ENCODE measurements at regions not wholly inside any gene's neighbourhood (a gene's known extent, or its start where the extent isn't known, plus 50 kb on each side); places are given as distances from the start of the nearest gene placed in this dataset.

DNA sequence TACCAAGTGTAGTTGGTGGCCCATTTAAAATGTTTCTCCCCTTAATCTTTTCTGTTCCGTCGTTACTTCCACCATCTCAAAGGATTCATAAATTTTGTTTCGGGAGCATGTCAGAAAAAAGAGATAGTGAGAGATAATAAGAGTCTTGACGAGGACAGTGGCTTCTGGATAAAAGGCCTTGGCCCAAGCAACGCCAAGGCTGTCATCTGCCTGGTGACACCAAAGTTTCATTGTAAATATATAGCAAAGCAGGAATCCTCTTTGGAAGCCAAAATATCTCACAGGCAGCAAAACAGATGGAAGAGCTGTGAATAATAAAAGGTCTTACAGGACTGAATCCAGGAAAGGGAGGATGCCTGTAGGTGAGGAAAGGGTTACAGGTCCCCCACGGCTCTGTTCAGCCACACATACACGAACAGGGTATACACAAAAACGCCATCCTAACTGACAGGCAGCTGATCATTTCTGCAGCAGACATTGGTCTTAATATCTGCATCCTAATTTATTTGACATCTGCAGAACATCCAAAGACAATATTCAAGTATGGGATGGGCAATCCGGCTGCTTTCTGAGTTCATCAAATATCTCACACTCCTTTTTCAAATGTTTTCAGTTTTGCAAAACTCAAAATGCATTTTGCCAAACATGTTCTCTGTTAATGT, 382.8 kb downstream of the OSR1 start:
- CTCF ChIA-PET (ENCODE audit: low intra/inter-chr PET ratio, low total read pairs): no interaction called here
- Histone ChIP-seq H2AFZ (ENCODE audit: low read length) (no peak overlapping the region), H4K20me1 (ENCODE audit: insufficient read depth, low read length) (no peaks in the 10 kb centered on the region), H3K36me3 (replicated peaks in 1 of 2; ENCODE audit: control insufficient read depth in 1 of 2, insufficient read depth in 2 of 2, low read length in 2 of 2) (no peaks in the 10 kb centered on the region), H3K27me3 (ENCODE audit: control insufficient read depth in 1 of 2, insufficient read depth in 2 of 2, low read length in 2 of 2) (no peaks in the 10 kb centered on the region), H3K9me3 (ENCODE audit: low read length) (no peaks in the 10 kb centered on the region), H3K79me2 (ENCODE audit: insufficient read depth, low read length) (no peaks in the 10 kb centered on the region), H3K4me1 (ENCODE audit: insufficient read depth, low read length) (peaks cover 12% of the 10 kb centered on the region), H3K27ac (ENCODE audit: extremely low read length, insufficient read depth, low read length) (no peak overlapping the region), H3K9ac (ENCODE audit: insufficient read depth, low read depth, low read length) (no peak overlapping the region), H3K4me3 (replicated peaks in 1 of 3; ENCODE audit: insufficient read depth in 1 of 3, low read depth in 2 of 3, low read length in 3 of 3) (no peak overlapping the region), H3K4me2 (ENCODE audit: low read depth, low read length) (no peak overlapping the region)
- DNase-seq (ENCODE audit: low spot score) (no peak), ATAC-seq (no peak), FAIRE-seq (no peak)
- BruUV-seq (replicated peaks): no TSS peak
- WGBS (ENCODE audit: low lambda C conversion rate): 34% methylated on average over 9 of the region's 9 CpGs
- intact Hi-C loops (cut with micrococcal nuclease; ENCODE audit: unreplicated experiment) (no loop called here), in situ Hi-C loops (cut with HindIII; ENCODE audit: extremely low pct_ligation_motif_present, low pct_unique_long_range_greater_than_20kb) (no loop called here)
- POLR2A ChIA-PET: no interaction called here
- TF ChIP-seq SAP130 (CRISPR knock-in tag; IDR thresholded peaks at IDR 0.05; ENCODE audit: low read depth) (no peak), ZNF274 (CRISPR knock-in tag; IDR thresholded peaks at IDR 0.05) (no peak), HNF4A (CRISPR knock-in tag; IDR thresholded peaks at IDR 0.05) (no peak), NR3C1 (CRISPR knock-in tag; IDR thresholded peaks at IDR 0.05) (no peak), ZNF333 (CRISPR knock-in tag; IDR thresholded peaks at IDR 0.05; ENCODE audit: borderline replicate concordance) (no peak)
- TF ChIP-seq, protein P1, sequence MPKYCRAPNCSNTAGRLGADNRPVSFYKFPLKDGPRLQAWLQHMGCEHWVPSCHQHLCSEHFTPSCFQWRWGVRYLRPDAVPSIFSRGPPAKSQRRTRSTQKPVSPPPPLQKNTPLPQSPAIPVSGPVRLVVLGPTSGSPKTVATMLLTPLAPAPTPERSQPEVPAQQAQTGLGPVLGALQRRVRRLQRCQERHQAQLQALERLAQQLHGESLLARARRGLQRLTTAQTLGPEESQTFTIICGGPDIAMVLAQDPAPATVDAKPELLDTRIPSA (CRISPR knock-in tag; IDR thresholded peaks at IDR 0.05; ENCODE audit: borderline replicate concordance): no peak
- TF ChIP-seq, protein P2, sequence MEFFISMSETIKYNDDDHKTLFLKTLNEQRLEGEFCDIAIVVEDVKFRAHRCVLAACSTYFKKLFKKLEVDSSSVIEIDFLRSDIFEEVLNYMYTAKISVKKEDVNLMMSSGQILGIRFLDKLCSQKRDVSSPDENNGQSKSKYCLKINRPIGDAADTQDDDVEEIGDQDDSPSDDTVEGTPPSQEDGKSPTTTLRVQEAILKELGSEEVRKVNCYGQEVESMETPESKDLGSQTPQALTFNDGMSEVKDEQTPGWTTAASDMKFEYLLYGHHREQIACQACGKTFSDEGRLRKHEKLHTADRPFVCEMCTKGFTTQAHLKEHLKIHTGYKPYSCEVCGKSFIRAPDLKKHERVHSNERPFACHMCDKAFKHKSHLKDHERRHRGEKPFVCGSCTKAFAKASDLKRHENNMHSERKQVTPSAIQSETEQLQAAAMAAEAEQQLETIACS (CRISPR knock-in tag; IDR thresholded peaks at IDR 0.05): no peak
- TF ChIP-seq, protein P3, sequence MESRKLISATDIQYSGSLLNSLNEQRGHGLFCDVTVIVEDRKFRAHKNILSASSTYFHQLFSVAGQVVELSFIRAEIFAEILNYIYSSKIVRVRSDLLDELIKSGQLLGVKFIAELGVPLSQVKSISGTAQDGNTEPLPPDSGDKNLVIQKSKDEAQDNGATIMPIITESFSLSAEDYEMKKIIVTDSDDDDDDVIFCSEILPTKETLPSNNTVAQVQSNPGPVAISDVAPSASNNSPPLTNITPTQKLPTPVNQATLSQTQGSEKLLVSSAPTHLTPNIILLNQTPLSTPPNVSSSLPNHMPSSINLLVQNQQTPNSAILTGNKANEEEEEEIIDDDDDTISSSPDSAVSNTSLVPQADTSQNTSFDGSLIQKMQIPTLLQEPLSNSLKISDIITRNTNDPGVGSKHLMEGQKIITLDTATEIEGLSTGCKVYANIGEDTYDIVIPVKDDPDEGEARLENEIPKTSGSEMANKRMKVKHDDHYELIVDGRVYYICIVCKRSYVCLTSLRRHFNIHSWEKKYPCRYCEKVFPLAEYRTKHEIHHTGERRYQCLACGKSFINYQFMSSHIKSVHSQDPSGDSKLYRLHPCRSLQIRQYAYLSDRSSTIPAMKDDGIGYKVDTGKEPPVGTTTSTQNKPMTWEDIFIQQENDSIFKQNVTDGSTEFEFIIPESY (CRISPR knock-in tag; IDR thresholded peaks at IDR 0.05): no peak
- TF ChIP-seq, protein P4, sequence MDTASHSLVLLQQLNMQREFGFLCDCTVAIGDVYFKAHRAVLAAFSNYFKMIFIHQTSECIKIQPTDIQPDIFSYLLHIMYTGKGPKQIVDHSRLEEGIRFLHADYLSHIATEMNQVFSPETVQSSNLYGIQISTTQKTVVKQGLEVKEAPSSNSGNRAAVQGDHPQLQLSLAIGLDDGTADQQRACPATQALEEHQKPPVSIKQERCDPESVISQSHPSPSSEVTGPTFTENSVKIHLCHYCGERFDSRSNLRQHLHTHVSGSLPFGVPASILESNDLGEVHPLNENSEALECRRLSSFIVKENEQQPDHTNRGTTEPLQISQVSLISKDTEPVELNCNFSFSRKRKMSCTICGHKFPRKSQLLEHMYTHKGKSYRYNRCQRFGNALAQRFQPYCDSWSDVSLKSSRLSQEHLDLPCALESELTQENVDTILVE (CRISPR knock-in tag; IDR thresholded peaks at IDR 0.05): no peak
